Femur (tissue), 1 donor: ENCODE measurements at regions not wholly inside any gene's neighbourhood (a gene's known extent, or its start where the extent isn't known, plus 50 kb on each side); places are given as distances from the start of the nearest gene placed in this dataset.

ENCODE experiments used
- DNase-seq: peaks from one replicate; pipeline ENCODE4 v3.0.0-alpha.2; 2017

DNA sequence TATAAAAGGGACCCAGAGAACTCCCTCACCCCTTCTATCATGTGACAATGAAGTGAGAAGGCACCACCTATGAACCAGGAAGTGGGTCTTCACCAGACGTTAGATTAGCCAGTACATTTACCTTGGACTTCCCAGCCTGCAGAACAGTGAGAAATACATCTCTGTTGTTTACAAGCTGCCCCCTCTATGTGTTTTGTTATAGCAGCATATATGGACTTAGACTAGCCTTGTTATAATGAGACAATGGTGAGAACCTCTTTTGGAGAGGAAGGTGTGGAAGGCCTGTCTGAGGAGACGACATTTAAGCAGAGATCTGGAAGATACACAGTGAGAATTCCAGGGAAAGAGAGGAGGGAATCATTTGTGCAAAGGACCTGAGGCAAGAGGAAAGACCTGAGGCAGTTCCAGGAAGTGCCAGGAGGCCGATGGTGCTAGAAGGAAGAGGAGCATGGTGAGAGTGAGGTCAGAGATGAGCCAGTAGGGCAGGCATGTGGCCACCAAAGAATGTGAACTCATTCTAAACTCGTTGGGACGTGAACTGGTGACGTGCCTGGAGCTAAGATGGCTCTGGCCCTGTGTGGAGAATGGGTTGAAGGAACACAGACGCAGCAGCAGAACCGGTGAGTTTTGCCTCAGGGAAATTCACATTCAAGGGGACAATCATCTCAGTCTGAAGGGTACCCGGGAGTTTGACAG, 98.9 kb upstream of the IRF2BP2 start:
- DNase-seq = no peak

DNA sequence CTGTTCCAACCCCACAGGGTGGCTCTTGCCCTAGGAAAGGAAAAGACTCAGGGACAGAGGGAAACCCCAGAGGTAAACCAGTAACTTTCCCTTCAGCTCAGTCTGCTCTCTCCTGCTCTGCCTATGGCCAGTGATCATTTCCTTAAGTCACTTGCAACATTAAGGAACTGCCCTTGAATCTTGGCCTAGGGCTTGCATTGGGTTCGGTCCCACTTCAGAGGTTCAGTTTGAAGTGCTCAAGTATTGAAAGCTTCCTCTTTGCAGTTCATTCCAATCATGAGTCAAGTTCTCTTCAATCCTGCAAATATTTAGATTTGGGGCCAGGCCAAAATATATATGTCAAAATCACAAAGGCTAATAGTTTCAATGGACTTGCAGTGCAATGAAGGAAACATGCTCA, 97.7 kb upstream of the IRF2BP2 start:
- no peak for DNase-seq

- DNase-seq = no peak
Measured at GRCh38 chr1:234706931-234707330, 97.0 kb upstream of the IRF2BP2 start.

DNA sequence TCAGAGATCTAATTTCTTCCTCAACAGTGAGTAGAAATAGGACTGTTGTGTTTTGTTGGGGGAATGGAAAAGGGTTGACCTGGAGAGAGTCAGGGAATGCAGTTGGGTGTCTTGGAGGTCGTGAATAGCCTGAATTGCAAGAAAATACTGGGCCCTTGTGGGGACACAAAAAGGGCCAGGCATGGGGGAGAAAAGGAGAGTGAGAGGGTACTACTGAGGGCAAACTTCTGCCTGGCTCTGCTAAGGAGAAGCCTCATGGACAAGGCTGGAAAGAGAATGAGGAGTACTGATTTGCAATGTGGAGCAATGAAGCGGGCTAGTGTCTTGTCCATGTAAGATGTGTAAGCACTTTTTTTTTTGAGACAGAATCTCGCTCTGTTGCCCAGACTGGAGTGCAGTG, 96.2 kb upstream of the IRF2BP2 start:
- DNase-seq = no peak

GRCh38 chr1:234705615-234706014, 95.6 kb upstream of the IRF2BP2 start:
- DNase-seq = no peak

DNA sequence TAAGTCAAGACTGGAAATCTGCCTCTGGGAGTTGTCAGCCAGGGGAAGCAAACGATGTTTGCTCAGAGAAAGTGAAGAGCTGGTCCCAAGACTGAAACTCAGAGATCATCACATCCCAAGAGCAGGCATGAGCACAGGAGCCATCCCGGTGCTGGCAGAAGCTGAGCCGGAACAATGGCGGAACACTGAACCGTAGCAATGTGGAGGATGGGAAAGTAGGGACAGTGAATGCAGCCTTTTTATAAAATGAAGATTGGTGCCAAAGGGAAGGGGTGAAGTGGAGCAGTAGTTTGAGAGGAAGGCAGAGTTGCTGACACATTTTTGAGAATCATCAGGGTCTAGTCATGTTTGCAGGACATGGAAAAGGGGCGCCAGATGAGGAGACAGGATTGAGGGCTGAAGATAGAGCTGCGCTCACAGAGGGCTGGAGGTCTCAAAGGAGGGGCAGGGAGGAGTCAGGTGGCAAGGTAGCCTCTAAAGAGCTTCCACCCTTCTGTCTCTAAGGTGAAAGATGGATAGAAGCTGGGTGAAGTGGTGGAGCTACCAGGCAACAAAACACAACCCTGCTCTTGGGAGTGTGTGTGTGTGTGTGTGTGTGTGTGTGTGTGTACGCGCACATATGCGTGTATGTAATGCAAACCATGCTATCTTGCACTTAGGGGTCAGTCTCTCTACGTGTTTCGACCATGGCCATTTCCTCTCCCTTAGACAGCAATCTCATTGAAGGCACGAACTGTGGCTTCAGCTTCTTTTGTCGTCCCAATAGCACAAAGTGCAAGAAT, 94.3 kb upstream of the IRF2BP2 start:
- no peak for DNase-seq

DNA sequence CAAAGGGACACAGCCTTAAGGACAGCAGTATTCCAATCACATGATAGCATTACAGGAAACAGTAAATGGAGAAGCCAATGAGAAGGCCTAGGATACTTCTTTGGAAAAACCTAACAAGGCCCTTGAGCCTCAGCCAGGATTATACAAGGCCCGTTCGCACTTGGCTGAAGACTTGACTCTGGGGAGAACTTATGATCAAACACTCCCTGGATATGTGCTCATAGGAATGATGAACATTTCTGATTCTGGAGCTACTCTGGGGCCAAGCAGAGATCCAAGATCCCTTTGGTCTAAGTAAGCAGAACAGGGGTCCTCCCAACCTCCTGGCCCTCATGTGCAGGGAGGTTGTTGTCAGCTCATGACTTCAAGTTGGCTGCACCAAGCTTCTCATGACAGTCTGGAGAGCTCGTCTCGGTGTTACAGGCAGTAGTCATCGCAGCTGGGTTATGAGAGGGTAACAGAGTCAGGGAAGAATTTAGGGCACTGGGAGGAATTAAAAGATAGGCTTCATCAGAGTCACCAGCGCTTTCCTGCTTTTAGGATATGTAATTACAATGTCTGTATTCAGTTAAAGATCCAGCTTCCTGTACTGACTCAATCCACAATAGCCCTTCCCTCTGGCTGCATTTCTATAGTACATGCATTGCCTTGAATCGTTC, 92.5 kb upstream of the IRF2BP2 start:
- peak; percentile 90 for DNase-seq

- peak; percentile 77 for DNase-seq
Measured at GRCh38 chr1:234701737-234702341, 91.9 kb upstream of the IRF2BP2 start.

DNA sequence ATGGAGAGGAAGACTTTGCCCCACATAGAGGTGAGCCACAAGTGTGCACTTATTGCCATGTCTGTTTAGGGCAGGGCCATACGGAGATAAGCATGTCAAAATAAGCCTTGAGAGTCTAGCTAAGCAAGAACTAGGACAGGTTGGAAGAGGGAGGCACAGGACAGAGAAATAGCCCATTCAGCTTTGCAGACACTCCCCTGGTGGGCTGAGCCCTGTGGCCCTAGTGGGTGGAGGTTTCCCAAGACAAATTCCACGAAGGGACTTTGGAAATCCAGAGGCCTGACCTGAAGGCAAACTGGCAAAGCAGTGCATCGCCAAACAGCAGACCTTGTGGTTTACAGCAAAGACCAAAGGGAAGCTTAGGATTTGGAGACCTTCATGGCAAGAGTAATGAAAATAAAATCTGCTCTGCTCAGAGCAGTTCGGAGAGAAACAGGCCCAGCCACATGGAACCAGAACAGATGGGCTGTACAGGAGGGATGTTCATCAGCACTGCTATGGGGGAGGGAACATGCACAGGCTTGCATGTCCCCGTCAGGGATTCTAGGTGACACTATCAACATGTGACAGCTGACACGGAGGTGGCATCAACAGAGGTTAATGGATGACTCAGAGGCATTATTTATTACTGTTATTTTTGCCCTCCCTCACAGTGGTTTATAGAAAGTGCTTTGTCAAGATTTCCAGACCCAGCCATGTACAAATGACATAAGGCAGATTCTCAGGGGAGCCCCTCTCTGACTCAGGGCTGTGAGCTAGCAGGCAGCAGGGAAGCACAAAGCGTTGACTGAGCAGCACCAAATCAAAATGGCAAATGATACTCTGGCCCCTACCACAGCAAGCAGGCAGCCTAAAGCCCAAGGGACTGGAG, 90.1 kb upstream of the IRF2BP2 start:
- DNase-seq = no peak

DNA sequence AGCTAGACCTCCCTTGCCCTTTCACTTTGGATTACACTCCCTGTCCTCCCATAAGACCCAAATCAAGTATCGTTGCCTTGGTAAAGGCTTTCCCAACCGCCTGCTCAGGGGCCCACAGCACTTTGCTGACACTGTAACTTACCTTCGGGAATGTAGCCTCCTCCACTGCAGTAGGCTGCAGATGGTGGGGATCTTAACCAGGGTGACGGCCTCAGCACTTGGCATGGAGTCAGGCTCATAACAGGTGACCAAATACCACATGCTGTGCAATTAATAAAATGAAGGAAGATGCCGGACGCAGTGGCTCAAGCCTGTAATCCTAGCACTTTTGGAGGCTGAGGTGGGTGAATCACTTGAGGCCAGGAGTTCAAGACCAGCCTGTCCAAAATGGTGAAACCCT, 88.7 kb upstream of the IRF2BP2 start:
- DNase-seq = no peak

GRCh38 chr1:234697741-234698140, 87.8 kb upstream of the IRF2BP2 start:
- DNase-seq = no peak

- no peak for DNase-seq
Measured at GRCh38 chr1:234697015-234697414, 87.0 kb upstream of the IRF2BP2 start.

DNA sequence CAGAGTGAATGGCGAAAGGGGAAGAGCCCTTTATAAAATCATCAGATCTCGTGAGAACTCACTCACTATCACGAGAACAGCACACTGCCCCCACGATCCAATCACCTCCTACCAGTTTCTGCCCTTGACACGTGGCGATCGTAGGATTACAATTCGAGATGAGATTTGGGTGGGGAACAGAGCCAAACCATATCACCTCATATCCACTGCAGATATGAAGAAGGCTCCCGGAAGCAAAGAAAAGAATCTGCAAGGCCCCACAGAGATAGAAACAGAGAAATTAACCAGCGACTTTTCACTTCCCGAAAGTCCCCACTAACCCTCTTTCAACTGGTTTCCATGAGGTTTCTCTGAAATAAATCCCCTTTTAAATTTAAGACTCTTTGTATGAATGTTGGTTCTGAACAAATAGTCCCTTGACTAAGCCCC, 86.2 kb upstream of the IRF2BP2 start:
- no peak for DNase-seq

DNA sequence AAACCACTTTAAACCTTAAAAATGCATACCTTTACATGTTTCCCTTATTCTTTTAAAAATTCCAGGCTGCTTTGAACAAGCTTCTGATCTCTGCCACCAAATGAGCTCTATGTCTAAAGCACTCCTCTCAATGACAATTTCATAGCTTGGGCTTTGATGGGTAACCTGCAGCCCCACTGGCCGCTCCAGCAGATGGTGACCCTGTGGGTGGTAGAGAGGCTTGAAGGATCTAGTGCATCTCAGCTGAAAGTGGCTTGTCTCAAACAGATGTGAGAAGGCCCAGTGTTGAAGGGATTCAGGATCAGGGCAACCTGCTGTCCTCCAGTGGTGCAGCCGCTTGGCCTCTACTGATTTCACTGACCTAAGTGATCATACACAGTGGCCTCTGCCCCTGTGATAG, 84.7 kb upstream of the IRF2BP2 start:
- no peak for DNase-seq

DNA sequence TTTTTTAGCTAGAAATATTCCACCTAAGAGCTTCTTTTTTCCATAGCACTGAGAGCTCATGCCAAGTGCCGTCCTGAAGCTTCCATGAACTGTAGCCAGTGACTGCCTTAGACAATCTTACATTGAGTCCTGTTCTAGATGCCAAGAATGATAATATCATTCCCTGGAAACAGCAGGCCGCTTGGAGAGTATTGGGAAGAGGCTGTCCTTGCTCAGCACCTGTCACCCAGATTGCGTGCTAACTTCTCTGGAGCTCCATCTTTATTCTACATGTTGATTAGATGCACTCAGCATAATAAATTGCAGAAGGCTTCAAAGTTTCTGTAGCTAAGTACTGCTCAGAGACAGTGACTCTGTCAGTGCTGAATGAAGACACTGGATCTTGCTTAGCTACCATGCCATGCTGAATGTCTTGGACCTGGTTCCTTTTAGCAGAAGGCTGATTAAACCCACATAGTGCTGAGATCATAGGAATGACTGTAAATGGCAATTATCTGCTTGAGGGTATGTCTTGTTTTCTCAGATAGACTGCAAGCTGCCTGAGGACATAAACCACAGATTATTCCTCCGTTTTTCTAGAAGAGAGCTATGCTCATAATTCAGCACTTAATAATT, 83.1 kb upstream of the IRF2BP2 start:
- no peak for DNase-seq

DNA sequence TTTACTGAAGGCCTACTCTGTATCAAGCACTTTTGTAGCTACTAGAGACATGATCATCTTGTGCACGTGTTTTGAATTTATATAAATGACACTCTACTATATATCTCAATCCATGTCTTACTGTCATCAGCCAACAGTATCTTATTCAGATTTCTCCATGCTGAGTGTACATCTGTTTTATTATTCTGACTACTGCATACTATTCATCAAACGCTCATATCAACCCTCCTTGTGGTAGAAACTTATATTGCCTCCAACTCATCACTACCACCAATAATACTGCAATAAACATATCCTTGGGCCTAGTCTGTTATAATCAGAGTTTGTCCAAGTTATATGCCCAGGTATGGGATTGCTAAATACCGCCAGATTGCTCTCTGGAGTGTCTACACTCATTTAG, 81.6 kb upstream of the IRF2BP2 start:
- no peak for DNase-seq

GRCh38 chr1:234690872-234691271, 80.9 kb upstream of the IRF2BP2 start:
- DNase-seq = no peak

DNA sequence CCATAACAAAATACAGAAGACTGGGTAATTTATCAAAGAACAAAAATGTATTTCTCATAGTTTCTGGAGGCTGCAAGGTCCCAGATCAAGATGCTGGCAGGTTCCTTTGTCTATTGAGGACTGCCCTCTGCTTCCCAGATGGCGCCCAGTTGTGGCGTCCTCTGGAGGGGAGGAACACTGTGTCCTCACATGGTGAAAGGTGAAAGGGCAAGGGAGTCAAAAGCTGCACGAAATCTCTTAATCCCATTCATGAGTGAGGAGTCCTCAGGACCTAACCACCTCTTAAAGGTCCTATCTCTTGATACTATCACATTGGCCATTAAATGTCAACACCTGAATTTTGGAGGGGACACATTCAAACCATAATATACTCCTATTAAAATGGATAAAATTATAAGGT, 79.3 kb upstream of the IRF2BP2 start:
- no peak for DNase-seq

DNA sequence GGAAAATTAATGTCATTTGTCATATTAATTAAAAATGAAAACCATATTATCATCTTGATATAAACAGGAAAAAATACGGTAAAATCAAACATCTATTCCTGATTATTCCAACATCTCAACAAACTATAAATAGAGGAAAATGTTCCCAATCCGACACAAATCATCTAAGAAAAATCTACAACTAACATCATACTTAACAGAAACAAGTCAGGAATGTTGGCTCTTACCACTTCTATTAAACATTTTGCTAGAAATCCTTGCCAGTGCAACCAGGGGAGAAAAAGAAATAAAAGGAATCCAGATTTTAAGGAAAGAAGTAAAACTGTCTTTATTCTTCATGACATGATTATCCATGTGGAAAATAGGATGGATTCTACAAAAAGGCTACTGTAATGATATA, 77.0 kb upstream of the IRF2BP2 start:
- DNase-seq = no peak

DNA sequence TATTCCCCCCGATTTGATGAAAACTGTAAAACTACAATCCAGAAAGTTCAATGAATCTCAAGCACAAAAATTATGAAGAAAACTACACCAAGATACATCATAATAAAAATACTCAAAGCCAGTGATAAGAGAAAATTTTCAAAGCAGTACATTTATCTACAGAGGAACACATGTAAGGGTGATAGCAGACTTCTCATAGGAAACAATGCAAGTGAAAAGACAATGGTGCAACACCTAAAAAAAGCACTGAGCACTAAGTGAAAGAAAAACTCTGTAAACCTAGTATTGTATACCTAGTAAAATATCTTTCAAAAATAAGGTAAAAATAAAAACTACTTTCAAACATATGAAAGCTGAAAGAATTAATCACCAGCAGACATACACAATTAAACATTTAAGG, 76.1 kb upstream of the IRF2BP2 start:
- DNase-seq = no peak

DNA sequence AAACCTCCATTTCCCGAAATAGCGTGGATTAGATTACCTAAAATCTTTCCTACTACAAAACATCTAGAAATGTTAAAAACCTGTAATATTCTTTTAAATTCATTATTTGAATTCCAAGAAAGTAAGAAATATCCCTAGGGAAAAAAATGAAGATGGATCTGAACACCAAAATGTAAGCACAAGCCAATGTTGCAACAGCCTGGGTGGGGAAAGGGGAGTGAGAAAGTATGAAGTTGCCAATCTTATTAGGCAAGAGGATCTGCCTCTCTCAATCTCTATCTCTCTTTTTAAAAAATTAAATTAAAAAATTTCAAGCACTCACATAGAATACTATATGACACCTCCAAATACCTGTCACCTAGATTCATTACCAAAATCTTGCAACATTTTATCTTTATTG, 74.9 kb upstream of the IRF2BP2 start:
- no peak for DNase-seq
